ENCODE measurements at regions not wholly inside any gene's neighbourhood (a gene's known extent, or its start where the extent isn't known, plus 50 kb on each side); places are given as distances from the start of the nearest gene placed in this dataset.
A peak's percentile ranks its signal among the peaks of the same experiment; 100 is the strongest.

GRCh38 chr4:116603096-116603495, 482.3 kb downstream of the TRAM1L1 start:
- H3K36me3 ChIP-seq (ENCODE audit: insufficient read depth) = no peaks in the 10 kb centered on the region
- WGBS = 75% methylated on average over 2 of the region's 2 CpGs
- H3K27ac ChIP-seq (ENCODE audit: low read depth) = no peak overlapping the region
- DNase-seq (ENCODE audit: extremely low spot score) = no peak
- H3K4me3 ChIP-seq (ENCODE audit: low read depth, low read length) = no peak overlapping the region
- H3K4me1 ChIP-seq (ENCODE audit: insufficient read depth) = no peaks in the 10 kb centered on the region

GRCh38 chr4:116599859-116600258, 485.5 kb downstream of the TRAM1L1 start:
- H3K4me1 ChIP-seq (ENCODE audit: insufficient read depth) = no peaks in the 10 kb centered on the region
- H3K36me3 ChIP-seq (ENCODE audit: insufficient read depth) = no peaks in the 10 kb centered on the region
- no peak for DNase-seq (ENCODE audit: extremely low spot score)
- H3K27ac ChIP-seq (ENCODE audit: low read depth) = no peak overlapping the region
- 84% methylated on average over 11 of the region's 11 CpGs for WGBS
- no peak overlapping the region for H3K4me3 ChIP-seq (ENCODE audit: low read depth, low read length)

GRCh38 chr4:116598980-116599789, 486.2 kb downstream of the TRAM1L1 start:
- H3K4me3 ChIP-seq (ENCODE audit: low read depth, low read length) = no peak overlapping the region
- no peaks in the 10 kb centered on the region for H3K36me3 ChIP-seq (ENCODE audit: insufficient read depth)
- H3K27ac ChIP-seq (ENCODE audit: low read depth) = no peak overlapping the region
- WGBS = 96% methylated on average over 37 of the region's 37 CpGs
- no peaks in the 10 kb centered on the region for H3K4me1 ChIP-seq (ENCODE audit: insufficient read depth)
- DNase-seq (ENCODE audit: extremely low spot score) = no peak

GRCh38 chr4:116598155-116598979, 487.0 kb downstream of the TRAM1L1 start:
- Histone ChIP-seq H3K27ac (ENCODE audit: low read depth) (no peak overlapping the region), H3K4me1 (ENCODE audit: insufficient read depth) (no peaks in the 10 kb centered on the region), H3K4me3 (ENCODE audit: low read depth, low read length) (no peak overlapping the region), H3K36me3 (ENCODE audit: insufficient read depth) (no peaks in the 10 kb centered on the region)
- whole genome bisulfite sequencing = 95% methylated on average over 32 of the region's 32 CpGs
- DNase-seq (ENCODE audit: extremely low spot score) = no peak

- no peak overlapping the region for H3K4me3 ChIP-seq (ENCODE audit: low read depth, low read length)
- no peak for DNase-seq (ENCODE audit: extremely low spot score)
- H3K4me1 ChIP-seq (ENCODE audit: insufficient read depth) = no peaks in the 10 kb centered on the region
Observed at GRCh38 chr4:116590648-116591047, 494.7 kb downstream of the TRAM1L1 start.

GRCh38 chr4:116588783-116589182, 496.6 kb downstream of the TRAM1L1 start:
- H3K36me3 ChIP-seq (ENCODE audit: insufficient read depth) = no peaks in the 10 kb centered on the region
- DNase-seq (ENCODE audit: extremely low spot score) = no peak

More at GRCh38 chr4:116590648-116591047, 494.7 kb downstream of the TRAM1L1 start:
- no peak overlapping the region for H3K27ac ChIP-seq (ENCODE audit: low read depth)
- no peaks in the 10 kb centered on the region for H3K36me3 ChIP-seq (ENCODE audit: insufficient read depth)

GRCh38 chr4:116585246-116585645, 500.1 kb downstream of the TRAM1L1 start:
- Histone ChIP-seq H3K4me3 (ENCODE audit: low read depth, low read length) (no peak overlapping the region), H3K27ac (ENCODE audit: low read depth) (no peak overlapping the region), H3K36me3 (ENCODE audit: insufficient read depth) (no peaks in the 10 kb centered on the region), H3K4me1 (ENCODE audit: insufficient read depth) (no peaks in the 10 kb centered on the region)
- 10% methylated on average over 3 of the region's 3 CpGs for WGBS
- peak; percentile 5 for DNase-seq (ENCODE audit: extremely low spot score)

More at GRCh38 chr4:116588783-116589182, 496.6 kb downstream of the TRAM1L1 start:
- H3K4me1 ChIP-seq (ENCODE audit: insufficient read depth) = no peaks in the 10 kb centered on the region
- no peak overlapping the region for H3K27ac ChIP-seq (ENCODE audit: low read depth)
- no peak overlapping the region for H3K4me3 ChIP-seq (ENCODE audit: low read depth, low read length)

- 41% methylated on average over 1 of the region's 1 CpG for WGBS
- H3K4me3 ChIP-seq (ENCODE audit: low read depth, low read length) = no peak overlapping the region
- H3K4me1 ChIP-seq (ENCODE audit: insufficient read depth) = no peaks in the 10 kb centered on the region
- no peak overlapping the region for H3K27ac ChIP-seq (ENCODE audit: low read depth)
- DNase-seq (ENCODE audit: extremely low spot score) = no peak
- H3K36me3 ChIP-seq (ENCODE audit: insufficient read depth) = no peaks in the 10 kb centered on the region
Observed at GRCh38 chr4:116577321-116577720, 508.1 kb downstream of the TRAM1L1 start.

GRCh38 chr4:116573540-116573939, 511.8 kb downstream of the TRAM1L1 start:
- Histone ChIP-seq H3K36me3 (ENCODE audit: insufficient read depth) (no peaks in the 10 kb centered on the region), H3K4me3 (ENCODE audit: low read depth, low read length) (no peak overlapping the region), H3K27ac (ENCODE audit: low read depth) (no peak overlapping the region), H3K4me1 (ENCODE audit: insufficient read depth) (no peaks in the 10 kb centered on the region)
- WGBS = 78% methylated on average over 3 of the region's 3 CpGs
- no peak for DNase-seq (ENCODE audit: extremely low spot score)

- Histone ChIP-seq H3K27ac (ENCODE audit: low read depth) (no peak overlapping the region), H3K36me3 (ENCODE audit: insufficient read depth) (no peaks in the 10 kb centered on the region), H3K4me3 (ENCODE audit: low read depth, low read length) (no peak overlapping the region), H3K4me1 (ENCODE audit: insufficient read depth) (no peaks in the 10 kb centered on the region)
- no peak for DNase-seq (ENCODE audit: extremely low spot score)
Observed at GRCh38 chr4:116561768-116562167, 523.6 kb downstream of the TRAM1L1 start.

GRCh38 chr4:116551806-116552205, 533.6 kb downstream of the TRAM1L1 start:
- H3K36me3 ChIP-seq (ENCODE audit: insufficient read depth) = no peaks in the 10 kb centered on the region
- no peaks in the 10 kb centered on the region for H3K4me1 ChIP-seq (ENCODE audit: insufficient read depth)
- no peak overlapping the region for H3K27ac ChIP-seq (ENCODE audit: low read depth)
- H3K4me3 ChIP-seq (ENCODE audit: low read depth, low read length) = no peak overlapping the region
- no peak for DNase-seq (ENCODE audit: extremely low spot score)
- 78% methylated on average over 1 of the region's 1 CpG for WGBS

GRCh38 chr4:116547632-116548031, 537.7 kb downstream of the TRAM1L1 start:
- no peak for DNase-seq (ENCODE audit: extremely low spot score)
- no peak overlapping the region for H3K4me3 ChIP-seq (ENCODE audit: low read depth, low read length)
- 97% methylated on average over 2 of the region's 2 CpGs for WGBS
- no peaks in the 10 kb centered on the region for H3K36me3 ChIP-seq (ENCODE audit: insufficient read depth)
- H3K27ac ChIP-seq (ENCODE audit: low read depth) = no peak overlapping the region
- no peaks in the 10 kb centered on the region for H3K4me1 ChIP-seq (ENCODE audit: insufficient read depth)

- 88% methylated on average over 1 of the region's 1 CpG for WGBS
- no peaks in the 10 kb centered on the region for H3K36me3 ChIP-seq (ENCODE audit: insufficient read depth)
- H3K4me3 ChIP-seq (ENCODE audit: low read depth, low read length) = no peak overlapping the region
Observed at GRCh38 chr4:116546759-116547158, 538.6 kb downstream of the TRAM1L1 start.

GRCh38 chr4:116544946-116545345, 540.4 kb downstream of the TRAM1L1 start:
- Histone ChIP-seq H3K4me1 (ENCODE audit: insufficient read depth) (no peaks in the 10 kb centered on the region), H3K36me3 (ENCODE audit: insufficient read depth) (no peaks in the 10 kb centered on the region), H3K27ac (ENCODE audit: low read depth) (no peak overlapping the region), H3K4me3 (ENCODE audit: low read depth, low read length) (no peak overlapping the region)
- DNase-seq (ENCODE audit: extremely low spot score) = no peak
- 83% methylated on average over 1 of the region's 1 CpG for WGBS

More at GRCh38 chr4:116546759-116547158, 538.6 kb downstream of the TRAM1L1 start:
- no peak overlapping the region for H3K27ac ChIP-seq (ENCODE audit: low read depth)
- H3K4me1 ChIP-seq (ENCODE audit: insufficient read depth) = no peaks in the 10 kb centered on the region
- DNase-seq (ENCODE audit: extremely low spot score) = no peak

All from urinary bladder (tissue), 3 donors.